HCT116 (cell line): ENCODE measurements at regions not wholly inside any gene's neighbourhood (a gene's known extent, or its start where the extent isn't known, plus 50 kb on each side); places are given as distances from the start of the nearest gene placed in this dataset.

Source experiments
- ATAC-seq: fragments of 200-7000 bp; cut with Tn5 transposase; 2 replicates; pipeline ENCODE4 v1.9.1; 2020; ENCODE audit warnings: mild to moderate bottlenecking, moderate library complexity
- BruUV-seq: library from RNA; stranded (reverse); fragments of 400-500 nt; replicated peaks from 2 replicates; lab custom pipeline; 2021; lab: Mats Ljungman, UMichigan
- CTCF ChIA-PET: fragments of 300-600 bp; sonication (Branson Sonifier 250); formaldehyde crosslinking; loops from one replicate; lab custom pipeline; 2021; ENCODE audit warnings: antibody characterized with exemption; lab: Charles Lee
- POLR2A ChIA-PET: fragments of 300-600, 350-600 bp; sonication (Branson Sonifier 250); formaldehyde crosslinking; loops from one replicate; lab custom pipeline; 2021; ENCODE audit warnings: antibody characterized with exemption; lab: Charles Lee
- RAD21 ChIA-PET, 2 experiments: fragments of 300-600 bp; sonication (Branson Sonifier 250); formaldehyde crosslinking; loops; one replicate each; lab custom pipeline; 2023; ENCODE audit warnings: low total read pairs in 2 of 2; ENCODE audit not compliant: uncharacterized antibody in 2 of 2, unreplicated experiment in 2 of 2, low non-redundant PET in 1 of 2; lab: Charles Lee
- DNase-seq: peaks from one replicate; pipeline ENCODE4 v3.0.0-alpha.2; 2010; ENCODE audit warnings: low read depth, low spot score
- H2AFZ ChIP-seq: fragments of 200-600 bp; shearing (Covaris generic), sonication (generic); 2 replicates; pipeline ENCODE4 v1.6.1; 2017; ENCODE audit warnings: low read depth, mixed run types, mixed read lengths, antibody characterized with exemption, low read length; ENCODE audit not compliant: poor library complexity, severe bottlenecking
- H3K27ac ChIP-seq: 2 replicates; pipeline ENCODE4 v1.5.1; 2012; ENCODE audit warnings: low read depth, low read length
- H3K27me3 ChIP-seq: fragments of 200-600 bp; sonication (generic); 2 replicates; pipeline ENCODE4 v1.6.1; 2016; ENCODE audit warnings: mixed run types, low read length, mixed read lengths; ENCODE audit not compliant: insufficient read depth
- H3K36me3 ChIP-seq, 2 experiments: fragments of 200-500 bp in 1 of 2; fragments of 200-600 bp in 1 of 2; sonication (Bioruptor generic) in 1 of 2; sonication (generic) in 1 of 2; 2 replicates each; pipeline versions ENCODE4 v1.5.1 to v1.6.1; 2014 to 2016; ENCODE audit warnings: low read length in 2 of 2, inconsistent platforms in 1 of 2, mixed read lengths in 1 of 2, mixed run types in 1 of 2; ENCODE audit not compliant: insufficient read depth in 2 of 2, control insufficient read depth in 1 of 2
- H3K4me1 ChIP-seq, 2 experiments: fragments of 200-600 bp in 1 of 2; sonication (generic) in 1 of 2; 2 replicates each; pipeline versions ENCODE4 v1.5.1 to v1.6.1; 2012 to 2017; ENCODE audit warnings: low read length in 2 of 2, inconsistent platforms in 1 of 2, mild to moderate bottlenecking in 1 of 2, mixed read lengths in 1 of 2, mixed run types in 1 of 2, moderate library complexity in 1 of 2; ENCODE audit not compliant: insufficient read depth in 2 of 2, control insufficient read depth in 1 of 2
- H3K4me2 ChIP-seq: fragments of 200-600 bp; sonication (generic); 2 replicates; pipeline ENCODE4 v1.6.1; 2017; ENCODE audit warnings: mixed run types, low read length, mixed read lengths
- H3K4me3 ChIP-seq, 2 experiments: fragments of 200-600 bp in 1 of 2; sonication (generic) in 1 of 2; replicated peaks in 1 of 2; 2 replicates each; pipeline ENCODE4 v1.5.1; 2011 to 2016; ENCODE audit warnings: low read length in 2 of 2, control low read depth in 1 of 2, low read depth in 1 of 2, mild to moderate bottlenecking in 1 of 2, mixed read lengths in 1 of 2, mixed run types in 1 of 2
- H3K79me2 ChIP-seq: fragments of 200-600 bp; sonication (generic); 2 replicates; pipeline ENCODE4 v1.6.1; 2017; ENCODE audit warnings: mild to moderate bottlenecking, mixed run types, low read length, moderate library complexity, mixed read lengths; ENCODE audit not compliant: insufficient read depth
- H3K9ac ChIP-seq: fragments of 200-600 bp; sonication (generic); 2 replicates; pipeline ENCODE4 v1.6.1; 2016; ENCODE audit warnings: low read length, mixed read lengths
- H3K9me2 ChIP-seq: fragments of 200-600 bp; sonication (generic), shearing (Covaris generic); 2 replicates; pipeline ENCODE4 v1.6.1; 2017; ENCODE audit warnings: mixed run types, mild to moderate bottlenecking, moderate library complexity; ENCODE audit not compliant: insufficient read depth
- H3K9me3 ChIP-seq, 2 experiments: fragments of 200-500 bp in 1 of 2; fragments of 200-600 bp in 1 of 2; sonication (Bioruptor generic) in 1 of 2; sonication (generic) in 1 of 2; 2 replicates each; pipeline ENCODE4 v1.6.1; 2014 to 2017; ENCODE audit warnings: low read length in 2 of 2, mixed read lengths in 2 of 2, inconsistent platforms in 1 of 2, low read depth in 1 of 2, mild to moderate bottlenecking in 1 of 2, mixed run types in 1 of 2, moderate library complexity in 1 of 2; ENCODE audit not compliant: control insufficient read depth in 1 of 2, insufficient read depth in 1 of 2
- H4K20me1 ChIP-seq: fragments of 200-600 bp; sonication (generic), shearing (Covaris generic); 2 replicates; pipeline ENCODE4 v1.6.1; 2017; ENCODE audit warnings: mixed run types, mild to moderate bottlenecking, moderate library complexity; ENCODE audit not compliant: insufficient read depth
- ATF3 ChIP-seq: IDR thresholded peaks from 2 replicates; pipeline ENCODE4 v1.6.1; 2012
- CEBPB ChIP-seq: IDR thresholded peaks from 2 replicates; pipeline ENCODE4 v1.6.1; 2012; ENCODE audit warnings: low read depth
- CTCF ChIP-seq, 3 experiments: fragments of 200-600 bp in 1 of 3; sonication (generic) in 1 of 3; IDR thresholded peaks in 2 of 3; conservative IDR thresholded peaks in 1 of 3; 2 replicates each; pipeline ENCODE4 v1.5.1; 2012 to 2017; ENCODE audit warnings: low read depth in 2 of 3, low read length in 2 of 3, antibody characterized with exemption in 1 of 3, borderline replicate concordance in 1 of 3, control low read depth in 1 of 3, mild to moderate bottlenecking in 1 of 3, mixed read lengths in 1 of 3, mixed run types in 1 of 3, moderate library complexity in 1 of 3; ENCODE audit not compliant: insufficient read depth in 1 of 3
- ELF1 ChIP-seq: IDR thresholded peaks from 2 replicates; pipeline ENCODE4 v1.6.1; 2012; ENCODE audit warnings: low read depth, borderline replicate concordance
- EZH2phosphoT487 ChIP-seq: fragments of 200-600 bp; IDR thresholded peaks from 2 replicates; pipeline ENCODE4 v1.6.1; 2018; ENCODE audit warnings: antibody characterized with exemption, borderline replicate concordance
- FOSL1 ChIP-seq: IDR thresholded peaks from 2 replicates; pipeline ENCODE4 v1.6.1; 2012; ENCODE audit warnings: low read depth
- MAX ChIP-seq: IDR thresholded peaks from 2 replicates; pipeline ENCODE4 v1.6.1; 2012
- RAD21 ChIP-seq: IDR thresholded peaks from 2 replicates; pipeline ENCODE4 v1.6.1; 2012; ENCODE audit warnings: low read depth, mild to moderate bottlenecking
- REST ChIP-seq: IDR thresholded peaks from 2 replicates; pipeline ENCODE4 v1.6.1; 2012; ENCODE audit warnings: low read depth
- SIN3A ChIP-seq: IDR thresholded peaks from 2 replicates; pipeline ENCODE4 v1.6.1; 2012; ENCODE audit warnings: low read depth
- TCF7L2 ChIP-seq: IDR thresholded peaks from 2 replicates; pipeline ENCODE4 v1.7.0; 2011; ENCODE audit warnings: borderline replicate concordance, inconsistent platforms; ENCODE audit not compliant: insufficient read depth, insufficient read length; ENCODE audit errors: extremely low read depth
- ZBTB33 ChIP-seq: IDR thresholded peaks from 2 replicates; pipeline ENCODE4 v1.6.1; 2011; ENCODE audit warnings: mild to moderate bottlenecking, low read length, moderate library complexity; ENCODE audit not compliant: insufficient replicate concordance; ENCODE audit errors: extremely low read depth
- ZNF274 ChIP-seq: fragments of 200-500 bp; sonication (Bioruptor generic); IDR thresholded peaks from 2 replicates; pipeline ENCODE4 v1.6.1; 2014; ENCODE audit warnings: mild to moderate bottlenecking, low read depth, low read length, inconsistent platforms
- intact Hi-C: fragments of 100-400 bp; cut with micrococcal nuclease; formaldehyde crosslinking; loops from 2 replicates; pipeline ENCODE4 v1.10.0; 2022

GRCh38 chr12:97640826-97641225 lies 178.2 kb downstream of the RMST start:
- Histone ChIP-seq H3K27ac (no peak overlapping the region), H3K4me3 (no peak overlapping the region), H3K9me2 (no peaks in the 10 kb centered on the region), H3K9ac (no peak overlapping the region), H3K36me3 (no peaks in the 10 kb centered on the region), H3K4me1 (no peaks in the 10 kb centered on the region), H2AFZ (no peak overlapping the region), H3K9me3 (0 out of 4 replicates have a peak, but pooled peaks cover 0 to 3% of the 10 kb centered on the region in 2 experiments), H3K79me2 (no peaks in the 10 kb centered on the region), H3K4me2 (no peak overlapping the region), H3K27me3 (no peaks in the 10 kb centered on the region), H4K20me1 (no peaks in the 10 kb centered on the region)
- DNase-seq (no peak), ATAC-seq (no peak)
- BruUV-seq, result no TSS peak
- intact Hi-C loops, result no loop called here
- TF ChIP-seq RAD21 (no peak), CEBPB (no peak), ZNF274 (no peak), FOSL1 (no peak), ZBTB33 (no peak), ATF3 (no peak), REST (no peak), EZH2phosphoT487 (no peak), SIN3A (no peak), CTCF (IDR thresholded peaks at IDR 0.05 in 2 of 3, conservative IDR thresholded peaks at IDR 0.05 in 1 of 3; ENCODE audit: borderline replicate concordance in 1 of 3, insufficient read depth in 1 of 3, low read depth in 2 of 3, low read length in 2 of 3) (no peak), TCF7L2 (no peak), ELF1 (no peak), MAX (no peak)
- ChIA-PET POLR2A (no interaction called here), CTCF (no interaction called here), RAD21 (no interaction called here)
